DOHH2 (cell line): ENCODE measurements at regions not wholly inside any gene's neighbourhood (a gene's known extent, or its start where the extent isn't known, plus 50 kb on each side); places are given as distances from the start of the nearest gene placed in this dataset.

Experiments
- H3F3A ChIP-seq: fragments of 200-600 bp; sonication (generic), shearing (Covaris generic); 2 replicates; pipeline ENCODE4 v1.6.0; 2016; ENCODE audit warnings: antibody characterized with exemption, mild to moderate bottlenecking; ENCODE audit not compliant: control insufficient read depth, insufficient read depth
- H3K27ac ChIP-seq: fragments of 200-600 bp; sonication (generic); 2 replicates; pipeline ENCODE4 v1.5.1; 2014; ENCODE audit warnings: low read depth, mild to moderate bottlenecking, low read length, moderate library complexity
- H3K27me3 ChIP-seq: fragments of 200-600 bp; sonication (generic); 2 replicates; pipeline ENCODE4 v1.6.1; 2014; ENCODE audit warnings: mild to moderate bottlenecking, low read length, mixed read lengths; ENCODE audit not compliant: control insufficient read depth
- H3K36me3 ChIP-seq: fragments of 200-600 bp; sonication (generic); 2 replicates; pipeline ENCODE4 v1.6.1; 2014; ENCODE audit warnings: mild to moderate bottlenecking, low read length, moderate library complexity, mixed read lengths; ENCODE audit not compliant: control insufficient read depth
- H3K4me1 ChIP-seq: fragments of 200-600 bp; sonication (generic); 2 replicates; pipeline ENCODE4 v1.6.1; 2014; ENCODE audit warnings: mild to moderate bottlenecking, low read length, mixed read lengths; ENCODE audit not compliant: control insufficient read depth
- H3K4me2 ChIP-seq: fragments of 200-600 bp; sonication (generic); 2 replicates; pipeline ENCODE4 v1.6.0; 2014; ENCODE audit warnings: mild to moderate bottlenecking, low read length, moderate library complexity
- H3K4me3 ChIP-seq: fragments of 200-600 bp; sonication (generic); 2 replicates; pipeline ENCODE4 v1.5.1; 2014; ENCODE audit warnings: mild to moderate bottlenecking, low read length, mixed read lengths
- H3K79me2 ChIP-seq: fragments of 200-600 bp; sonication (generic); 2 replicates; pipeline ENCODE4 v1.6.1; 2014; ENCODE audit warnings: mild to moderate bottlenecking, low read length, mixed read lengths; ENCODE audit not compliant: control insufficient read depth
- H3K9me2 ChIP-seq: fragments of 200-600 bp; sonication (generic); replicated peaks from 2 replicates; pipeline ENCODE4 v1.6.1; 2014; ENCODE audit warnings: mild to moderate bottlenecking, low read length, mixed read lengths; ENCODE audit not compliant: control insufficient read depth
- H3K9me3 ChIP-seq: fragments of 200-600 bp; sonication (generic); 2 replicates; pipeline ENCODE4 v1.6.1; 2014; ENCODE audit warnings: antibody characterized with exemption, low read length, mixed read lengths; ENCODE audit not compliant: control insufficient read depth, insufficient read depth
- H4K20me1 ChIP-seq: fragments of 200-600 bp; sonication (generic); 2 replicates; pipeline ENCODE4 v1.6.0; 2014; ENCODE audit warnings: low read depth, mild to moderate bottlenecking, antibody characterized with exemption, low read length, moderate library complexity; ENCODE audit not compliant: control insufficient read depth, insufficient read depth
- EZH2phosphoT487 ChIP-seq: fragments of 200-600 bp; sonication (generic); IDR thresholded peaks from 2 replicates; pipeline ENCODE4 v1.6.1; 2017; ENCODE audit warnings: borderline replicate concordance, mild to moderate bottlenecking, antibody characterized with exemption, low read length, moderate library complexity, mixed read lengths
- TF ChIP-seq, protein P1 (sequence below): fragments of 200-600 bp; sonication (generic); IDR thresholded peaks from one replicate; pipeline ENCODE4 v1.5.1; 2014; ENCODE audit warnings: antibody characterized with exemption, mild to moderate bottlenecking, low read depth, low read length; ENCODE audit not compliant: poor library complexity, severe bottlenecking

DNA sequence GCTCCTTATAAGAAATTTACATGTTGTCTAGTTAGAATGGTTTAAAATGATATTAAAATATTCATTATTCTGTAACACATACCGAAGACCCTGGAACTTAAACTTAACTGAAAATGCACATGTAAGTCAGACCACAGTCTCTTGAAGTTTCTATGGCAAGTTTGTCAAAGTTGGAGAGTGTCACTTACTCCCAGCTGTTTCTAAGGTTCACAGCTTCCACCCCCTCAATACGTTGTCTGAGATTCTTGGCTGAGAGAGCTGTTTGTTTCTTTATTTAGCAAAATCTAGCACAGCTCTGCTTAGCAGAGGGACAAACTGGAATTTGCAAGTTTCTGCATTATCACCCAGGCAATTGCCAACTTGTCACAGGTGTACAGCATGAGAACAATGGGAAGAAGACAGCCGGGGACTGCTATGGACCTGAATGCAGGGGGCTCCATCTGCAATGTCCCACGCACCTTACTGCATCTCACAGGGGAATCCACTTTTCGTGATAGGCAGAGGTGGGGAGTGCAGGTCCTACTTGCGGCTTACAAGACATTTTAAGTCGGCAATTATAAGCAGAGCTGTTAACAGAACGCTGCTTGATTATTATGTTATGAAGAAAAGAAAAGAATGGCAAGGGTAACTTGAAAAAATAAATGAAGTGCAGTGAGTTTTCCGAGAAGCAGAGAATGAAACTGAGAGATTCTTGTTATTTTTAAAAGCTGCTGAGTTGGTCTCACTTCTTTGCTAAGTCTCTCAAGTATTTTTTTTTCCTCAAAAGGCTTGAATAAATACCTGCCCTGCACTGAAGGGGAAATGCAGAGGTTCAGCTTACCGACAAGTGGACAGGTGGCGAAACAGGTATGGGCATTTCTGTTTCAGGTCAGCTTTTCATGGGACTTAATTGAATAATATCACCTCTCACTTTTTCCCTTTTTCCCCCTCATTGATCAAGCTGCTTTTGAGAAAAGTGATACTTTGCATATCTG lies 1072.1 kb upstream of the FANCL start:
- Histone ChIP-seq H4K20me1 (no peaks in the 10 kb centered on the region), H3K9me2 (no peaks in the 10 kb centered on the region), H3K9me3 (no peaks in the 10 kb centered on the region), H3K27ac (no peak overlapping the region), H3K36me3 (no peaks in the 10 kb centered on the region), H3K4me2 (no peak overlapping the region), H3K4me3 (no peak overlapping the region), H3K27me3 (0 out of 2 replicates have a peak, but pooled peaks cover under 1% of the 10 kb centered on the region), H3F3A (no peaks in the 10 kb centered on the region), H3K4me1 (no peaks in the 10 kb centered on the region), H3K79me2 (no peaks in the 10 kb centered on the region)
- TF ChIP-seq, protein P1, sequence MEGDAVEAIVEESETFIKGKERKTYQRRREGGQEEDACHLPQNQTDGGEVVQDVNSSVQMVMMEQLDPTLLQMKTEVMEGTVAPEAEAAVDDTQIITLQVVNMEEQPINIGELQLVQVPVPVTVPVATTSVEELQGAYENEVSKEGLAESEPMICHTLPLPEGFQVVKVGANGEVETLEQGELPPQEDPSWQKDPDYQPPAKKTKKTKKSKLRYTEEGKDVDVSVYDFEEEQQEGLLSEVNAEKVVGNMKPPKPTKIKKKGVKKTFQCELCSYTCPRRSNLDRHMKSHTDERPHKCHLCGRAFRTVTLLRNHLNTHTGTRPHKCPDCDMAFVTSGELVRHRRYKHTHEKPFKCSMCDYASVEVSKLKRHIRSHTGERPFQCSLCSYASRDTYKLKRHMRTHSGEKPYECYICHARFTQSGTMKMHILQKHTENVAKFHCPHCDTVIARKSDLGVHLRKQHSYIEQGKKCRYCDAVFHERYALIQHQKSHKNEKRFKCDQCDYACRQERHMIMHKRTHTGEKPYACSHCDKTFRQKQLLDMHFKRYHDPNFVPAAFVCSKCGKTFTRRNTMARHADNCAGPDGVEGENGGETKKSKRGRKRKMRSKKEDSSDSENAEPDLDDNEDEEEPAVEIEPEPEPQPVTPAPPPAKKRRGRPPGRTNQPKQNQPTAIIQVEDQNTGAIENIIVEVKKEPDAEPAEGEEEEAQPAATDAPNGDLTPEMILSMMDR: no peak
- no peak for TF ChIP-seq EZH2phosphoT487

DNA sequence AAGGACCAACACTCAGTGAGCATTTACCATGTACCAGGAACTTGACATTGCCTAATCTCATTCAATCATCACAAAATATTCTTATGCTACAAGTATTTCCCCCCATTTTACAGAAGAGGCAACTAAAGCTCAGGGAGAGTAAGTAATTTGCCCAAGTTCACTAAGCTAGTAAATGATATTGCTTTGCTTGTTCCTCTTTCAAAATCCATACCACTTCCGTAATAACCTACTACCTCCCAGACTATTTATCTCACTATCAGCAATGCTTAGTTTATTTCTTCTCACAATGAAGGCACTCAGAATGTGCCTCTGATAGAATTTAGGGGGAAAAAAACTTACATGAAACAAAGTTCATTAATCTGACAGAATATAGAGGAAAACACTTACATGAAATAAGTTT lies 1070.9 kb upstream of the FANCL start:
- no peak overlapping the region for H3K4me3 ChIP-seq
- no peaks in the 10 kb centered on the region for H3F3A ChIP-seq
- no peaks in the 10 kb centered on the region for H3K9me2 ChIP-seq
- no peak for TF ChIP-seq EZH2phosphoT487
- TF ChIP-seq, protein P1: no peak
- no peaks in the 10 kb centered on the region for H3K79me2 ChIP-seq
- no peaks in the 10 kb centered on the region for H3K9me3 ChIP-seq
- no peaks in the 10 kb centered on the region for H3K4me1 ChIP-seq
- H3K36me3 ChIP-seq: no peaks in the 10 kb centered on the region
- H3K4me2 ChIP-seq: no peak overlapping the region
- H4K20me1 ChIP-seq: no peaks in the 10 kb centered on the region
- H3K27me3 ChIP-seq: 0 out of 2 replicates have a peak, but pooled peaks cover 2% of the 10 kb centered on the region
- no peak overlapping the region for H3K27ac ChIP-seq

DNA sequence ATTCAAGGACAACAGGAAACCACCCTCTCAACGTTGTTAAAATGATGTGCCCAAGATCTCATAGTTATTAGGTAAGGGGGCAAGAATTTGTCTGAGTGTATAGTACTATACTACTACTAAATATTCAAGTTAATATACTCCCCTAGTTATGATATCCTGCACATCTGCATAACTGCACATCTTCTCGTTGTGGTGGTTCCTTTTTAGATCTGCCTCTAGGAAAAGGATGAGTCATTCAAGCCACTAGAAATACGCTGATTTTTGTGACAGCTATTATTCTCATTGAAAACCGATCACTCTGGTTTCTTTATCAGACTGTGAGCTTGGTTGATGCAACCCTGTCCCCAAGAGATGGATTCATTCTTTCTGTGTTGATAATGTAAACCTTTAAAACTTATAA lies 1067.0 kb upstream of the FANCL start:
- no peaks in the 10 kb centered on the region for H3K4me1 ChIP-seq
- H3K27me3 ChIP-seq: 0 out of 2 replicates have a peak, but pooled peaks cover 5% of the 10 kb centered on the region
- H3K79me2 ChIP-seq: no peaks in the 10 kb centered on the region

More for the DNA sequence above, 1067.0 kb upstream of the FANCL start:
- Histone ChIP-seq H3K4me3 (no peak overlapping the region), H3K27ac (no peak overlapping the region), H3K9me2 (no peaks in the 10 kb centered on the region), H3K4me2 (no peak overlapping the region), H3K9me3 (no peaks in the 10 kb centered on the region), H3F3A (no peaks in the 10 kb centered on the region), H3K36me3 (no peaks in the 10 kb centered on the region), H4K20me1 (no peaks in the 10 kb centered on the region)
- TF ChIP-seq, protein P1: no peak
- no peak for TF ChIP-seq EZH2phosphoT487
